ENCODE measurements at regions not wholly inside any gene's neighbourhood (a gene's known extent, or its start where the extent isn't known, plus 50 kb on each side); places are given as distances from the start of the nearest gene placed in this dataset.
"Not testable (repeated sequence)": the region's sequence is repeated elsewhere in the genome, so short reads cannot be mapped to it uniquely, and the experiment has no call there.

DNA sequence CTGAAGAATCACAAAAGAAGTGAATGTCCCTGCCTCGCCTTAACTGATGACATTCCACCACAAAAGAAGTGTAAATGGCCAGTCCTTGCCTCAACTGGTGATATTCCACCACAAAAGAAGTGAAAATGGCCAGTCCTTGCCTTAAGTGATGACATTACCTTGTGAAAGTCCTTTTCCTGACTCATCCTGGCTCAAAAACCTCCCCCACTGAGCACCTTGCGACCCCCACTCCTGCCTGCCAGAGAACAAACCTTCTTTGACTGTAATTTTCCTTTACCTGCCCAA lies 328.5 kb upstream of the TECRL start:
- TF ChIP-seq EZH2 (IDR thresholded peaks at IDR 0.05; ENCODE audit: borderline replicate concordance, low read depth, low read length, severe bottlenecking), result not testable (repeated sequence)
- TF ChIP-seq, protein P1, sequence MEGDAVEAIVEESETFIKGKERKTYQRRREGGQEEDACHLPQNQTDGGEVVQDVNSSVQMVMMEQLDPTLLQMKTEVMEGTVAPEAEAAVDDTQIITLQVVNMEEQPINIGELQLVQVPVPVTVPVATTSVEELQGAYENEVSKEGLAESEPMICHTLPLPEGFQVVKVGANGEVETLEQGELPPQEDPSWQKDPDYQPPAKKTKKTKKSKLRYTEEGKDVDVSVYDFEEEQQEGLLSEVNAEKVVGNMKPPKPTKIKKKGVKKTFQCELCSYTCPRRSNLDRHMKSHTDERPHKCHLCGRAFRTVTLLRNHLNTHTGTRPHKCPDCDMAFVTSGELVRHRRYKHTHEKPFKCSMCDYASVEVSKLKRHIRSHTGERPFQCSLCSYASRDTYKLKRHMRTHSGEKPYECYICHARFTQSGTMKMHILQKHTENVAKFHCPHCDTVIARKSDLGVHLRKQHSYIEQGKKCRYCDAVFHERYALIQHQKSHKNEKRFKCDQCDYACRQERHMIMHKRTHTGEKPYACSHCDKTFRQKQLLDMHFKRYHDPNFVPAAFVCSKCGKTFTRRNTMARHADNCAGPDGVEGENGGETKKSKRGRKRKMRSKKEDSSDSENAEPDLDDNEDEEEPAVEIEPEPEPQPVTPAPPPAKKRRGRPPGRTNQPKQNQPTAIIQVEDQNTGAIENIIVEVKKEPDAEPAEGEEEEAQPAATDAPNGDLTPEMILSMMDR (IDR thresholded peaks at IDR 0.05; ENCODE audit: borderline replicate concordance, extremely low read depth, low read length, poor library complexity, severe bottlenecking), result not testable (repeated sequence)
